Caco-2 (cell line): ENCODE measurements at regions not wholly inside any gene's neighbourhood (a gene's known extent, or its start where the extent isn't known, plus 50 kb on each side); places are given as distances from the start of the nearest gene placed in this dataset.

Experiments used
- BruUV-seq: library from RNA; stranded (reverse); fragments of 400-500 nt; replicated peaks from 2 replicates; lab custom pipeline; 2021; lab: Mats Ljungman, UMichigan
- CTCF ChIA-PET: fragments of 300-600 bp; sonication (Branson Sonifier 250); formaldehyde crosslinking; loops from one replicate; lab custom pipeline; 2022; ENCODE audit warnings: antibody characterized with exemption; lab: Charles Lee
- POLR2A ChIA-PET: fragments of 300-600 bp; sonication (Branson Sonifier 250); formaldehyde crosslinking; loops from one replicate; lab custom pipeline; 2022; ENCODE audit warnings: antibody characterized with exemption; lab: Charles Lee
- DNase-seq, 2 experiments: peaks; one replicate each; pipeline versions ENCODE4 v3.0.0 to v3.0.0-alpha.2; 2020 to 2022
- H3K27me3 ChIP-seq: replicated peaks from 2 replicates; pipeline ENCODE4 v1.6.0; 2011; ENCODE audit warnings: low read length; ENCODE audit not compliant: control insufficient read depth, insufficient read depth
- H3K36me3 ChIP-seq: 2 replicates; pipeline ENCODE4 v1.5.1; 2011; ENCODE audit warnings: low read length; ENCODE audit not compliant: control insufficient read depth, insufficient read depth
- H3K4me1 ChIP-seq: fragments of 250-450 bp; sonication (Bioruptor Pico); 2 replicates; pipeline ENCODE4 v1.5.1; 2020; ENCODE audit warnings: mild to moderate bottlenecking
- H3K4me3 ChIP-seq: 2 replicates; pipeline ENCODE4 v1.5.1; 2011; ENCODE audit warnings: low read depth, mild to moderate bottlenecking, control low read depth, low read length
- H3K9me3 ChIP-seq: fragments of 250-450 bp; sonication (Bioruptor Pico); 2 replicates; pipeline ENCODE4 v1.5.1; 2020; ENCODE audit warnings: mild to moderate bottlenecking, moderate library complexity
- H3K27ac Mint-ChIP-seq: one replicate; pipeline ENCODE4 v1.8.0; 2022; ENCODE audit warnings: mixed read lengths; ENCODE audit not compliant: unreplicated experiment
- H3K27me3 Mint-ChIP-seq: one replicate; pipeline ENCODE4 v1.8.0; 2022; ENCODE audit warnings: mixed read lengths; ENCODE audit not compliant: insufficient read depth, unreplicated experiment
- H3K36me3 Mint-ChIP-seq: one replicate; pipeline ENCODE4 v1.8.0; 2022; ENCODE audit warnings: mild to moderate bottlenecking, mixed read lengths; ENCODE audit not compliant: insufficient read depth, unreplicated experiment
- H3K4me1 Mint-ChIP-seq: one replicate; pipeline ENCODE4 v1.8.0; 2022; ENCODE audit warnings: low read depth, mixed read lengths; ENCODE audit not compliant: unreplicated experiment
- H3K4me3 Mint-ChIP-seq: one replicate; pipeline ENCODE4 v1.8.0; 2022; ENCODE audit warnings: mild to moderate bottlenecking, moderate library complexity, mixed read lengths; ENCODE audit not compliant: unreplicated experiment
- H3K9me3 Mint-ChIP-seq: one replicate; pipeline ENCODE4 v1.8.0; 2022; ENCODE audit warnings: mixed read lengths; ENCODE audit not compliant: unreplicated experiment
- CTCF ChIP-seq, 2 experiments: fragments of 200-600 bp in 1 of 2; IDR thresholded peaks; 1 replicate in 1 of 2; 2 replicates in 1 of 2; pipeline versions ENCODE4 v1.5.1 to v1.8.0; 2011 to 2022; ENCODE audit warnings: antibody characterized with exemption in 1 of 2, control low read depth in 1 of 2, inconsistent platforms in 1 of 2, low read depth in 1 of 2, low read length in 1 of 2, mild to moderate bottlenecking in 1 of 2, moderate library complexity in 1 of 2; ENCODE audit not compliant: insufficient read depth in 1 of 2, severe bottlenecking in 1 of 2, unreplicated experiment in 1 of 2
- intact Hi-C: fragments of 100-400 bp; cut with micrococcal nuclease; formaldehyde crosslinking; loops from one replicate; pipeline ENCODE4 v1.10.0; 2022; ENCODE audit not compliant: unreplicated experiment

- intact Hi-C loops = no loop called here
- Histone ChIP-seq H3K9me3 (no peaks in the 10 kb centered on the region), H3K36me3 (no peaks in the 10 kb centered on the region), H3K4me1 (no peaks in the 10 kb centered on the region), H3K27me3 (no peaks in the 10 kb centered on the region), H3K4me3 (no peak overlapping the region)
- ChIA-PET POLR2A (no interaction called here), CTCF (no interaction called here)
- no peaks in the 10 kb centered on the region for H3K9me3 Mint-ChIP-seq
- TF ChIP-seq CTCF (IDR thresholded peaks at IDR 0.05; ENCODE audit: insufficient read depth in 1 of 2, low read depth in 1 of 2, low read length in 1 of 2, severe bottlenecking in 1 of 2, unreplicated experiment in 1 of 2) = no peak
- no peak for DNase-seq
- H3K4me3 Mint-ChIP-seq = no peak overlapping the region
- H3K4me1 Mint-ChIP-seq = no peaks in the 10 kb centered on the region
- H3K27ac Mint-ChIP-seq = no peak overlapping the region
- no peaks in the 10 kb centered on the region for H3K36me3 Mint-ChIP-seq
- peaks cover 4% of the 10 kb centered on the region for H3K27me3 Mint-ChIP-seq
- BruUV-seq = no TSS peak
These were observed 56.5 kb upstream of the C1orf53 start for GRCh38 chr1:197845886-197846285.

- BruUV-seq = no TSS peak
- Mint-ChIP-seq H3K9me3 (no peaks in the 10 kb centered on the region), H3K27ac (no peak overlapping the region), H3K4me1 (no peaks in the 10 kb centered on the region), H3K4me3 (no peak overlapping the region), H3K36me3 (no peaks in the 10 kb centered on the region), H3K27me3 (peaks cover 4% of the 10 kb centered on the region)
- DNase-seq = no peak
- ChIA-PET CTCF (no interaction called here), POLR2A (no interaction called here)
- H3K4me3 ChIP-seq = no peak overlapping the region
- no peaks in the 10 kb centered on the region for H3K36me3 ChIP-seq
- no peaks in the 10 kb centered on the region for H3K9me3 ChIP-seq
- H3K4me1 ChIP-seq = no peaks in the 10 kb centered on the region
- no peak for TF ChIP-seq CTCF (IDR thresholded peaks at IDR 0.05; ENCODE audit: insufficient read depth in 1 of 2, low read depth in 1 of 2, low read length in 1 of 2, severe bottlenecking in 1 of 2, unreplicated experiment in 1 of 2)
- no peaks in the 10 kb centered on the region for H3K27me3 ChIP-seq
- intact Hi-C loops = no loop called here
These were observed 57.8 kb upstream of the C1orf53 start for GRCh38 chr1:197844651-197845050.

- no peaks in the 10 kb centered on the region for H3K9me3 Mint-ChIP-seq
- no peak overlapping the region for H3K4me3 Mint-ChIP-seq
- H3K27me3 Mint-ChIP-seq = peaks cover 4% of the 10 kb centered on the region
- H3K4me1 Mint-ChIP-seq = no peaks in the 10 kb centered on the region
- H3K27ac Mint-ChIP-seq = no peak overlapping the region
- Histone ChIP-seq H3K4me3 (no peak overlapping the region), H3K27me3 (no peaks in the 10 kb centered on the region), H3K4me1 (no peaks in the 10 kb centered on the region), H3K36me3 (no peaks in the 10 kb centered on the region), H3K9me3 (no peaks in the 10 kb centered on the region)
- H3K36me3 Mint-ChIP-seq = no peaks in the 10 kb centered on the region
- TF ChIP-seq CTCF (IDR thresholded peaks at IDR 0.05; ENCODE audit: insufficient read depth in 1 of 2, low read depth in 1 of 2, low read length in 1 of 2, severe bottlenecking in 1 of 2, unreplicated experiment in 1 of 2) = no peak
- no peak for DNase-seq
- ChIA-PET POLR2A (no interaction called here), CTCF (no interaction called here)
- no TSS peak for BruUV-seq
- intact Hi-C loops = no loop called here
These were observed 59.0 kb upstream of the C1orf53 start for GRCh38 chr1:197843401-197843800.
